SK-N-SH (cell line): ENCODE measurements at regions not wholly inside any gene's neighbourhood (a gene's known extent, or its start where the extent isn't known, plus 50 kb on each side); places are given as distances from the start of the nearest gene placed in this dataset.

Source experiments
- CTCF ChIA-PET: fragments of 300-600, 350-600 bp; formaldehyde crosslinking; extraction: SDS; loops from one replicate; lab custom pipeline; 2021; lab: Yijun Ruan, JAX
- POLR2A ChIA-PET: fragments of 350-600 bp; sonication (Branson Sonifier 250); formaldehyde crosslinking; extraction: SDS; loops from one replicate; lab custom pipeline; 2020; ENCODE audit warnings: antibody characterized with exemption, inconsistent platforms; lab: Yijun Ruan, JAX
- DNase-seq: peaks from one replicate; pipeline ENCODE4 v3.0.0; 2012
- H2AFZ ChIP-seq: fragments of 200-600 bp; sonication (generic); 2 replicates; pipeline ENCODE4 v1.8.1; 2016; ENCODE audit warnings: antibody characterized with exemption, mild to moderate bottlenecking, low read depth
- H3F3A ChIP-seq: fragments of 200-600 bp; sonication (generic); replicated peaks from 2 replicates; pipeline ENCODE3; 2016; ENCODE audit warnings: antibody characterized with exemption, mild to moderate bottlenecking; ENCODE audit not compliant: insufficient read depth
- H3K27ac ChIP-seq, 2 experiments: fragments of 200-500 bp in 1 of 2; fragments of 200-600 bp in 1 of 2; sonication (Bioruptor generic) in 1 of 2; sonication (generic), shearing (Covaris generic) in 1 of 2; 2 replicates each; pipeline versions ENCODE4 v1.5.1 to v1.6.1; 2014 to 2016; ENCODE audit warnings: low read depth in 2 of 2, inconsistent platforms in 1 of 2, low read length in 1 of 2, mild to moderate bottlenecking in 1 of 2, mixed read lengths in 1 of 2
- H3K27me3 ChIP-seq: fragments of 200-600 bp; sonication (generic), shearing (Covaris generic); 2 replicates; pipeline ENCODE4 v1.6.1; 2016; ENCODE audit warnings: mixed run types; ENCODE audit not compliant: insufficient read depth
- H3K36me3 ChIP-seq, 2 experiments: fragments of 200-500 bp in 1 of 2; fragments of 200-600 bp in 1 of 2; sonication (Bioruptor generic) in 1 of 2; sonication (generic) in 1 of 2; replicated peaks in 1 of 2; 2 replicates each; pipeline versions ENCODE3 to v1.5.1; 2014 to 2016; ENCODE audit warnings: low read length in 1 of 2, mild to moderate bottlenecking in 1 of 2; ENCODE audit not compliant: insufficient read depth in 2 of 2, control insufficient read depth in 1 of 2
- H3K4me1 ChIP-seq, 2 experiments: fragments of 200-500 bp in 1 of 2; fragments of 200-600 bp in 1 of 2; sonication (Bioruptor generic) in 1 of 2; sonication (generic), shearing (Covaris generic) in 1 of 2; 2 replicates each; pipeline versions ENCODE4 v1.5.1 to v1.6.1; 2014 to 2016; ENCODE audit warnings: low read depth in 1 of 2, low read length in 1 of 2, mixed run types in 1 of 2; ENCODE audit not compliant: insufficient read depth in 2 of 2, control insufficient read depth in 1 of 2
- H3K4me2 ChIP-seq: fragments of 200-600 bp; sonication (generic), shearing (Covaris generic); 2 replicates; pipeline ENCODE4 v1.6.1; 2017; ENCODE audit warnings: mixed run types
- H3K4me3 ChIP-seq, 2 experiments: fragments of 200-500 bp in 1 of 2; fragments of 200-600 bp in 1 of 2; sonication (Bioruptor generic) in 1 of 2; sonication (generic), shearing (Covaris generic) in 1 of 2; 2 replicates each; pipeline versions ENCODE4 v1.5.1 to v1.8.1; 2014 to 2016; ENCODE audit warnings: low read depth in 2 of 2, inconsistent platforms in 1 of 2, low read length in 1 of 2, mild to moderate bottlenecking in 1 of 2, mixed read lengths in 1 of 2, moderate library complexity in 1 of 2
- H3K79me2 ChIP-seq: fragments of 200-600 bp; sonication (generic); 2 replicates; pipeline ENCODE4 v1.8.1; 2017; ENCODE audit warnings: mild to moderate bottlenecking; ENCODE audit not compliant: insufficient read depth
- H3K9ac ChIP-seq: fragments of 200-600 bp; sonication (generic); 2 replicates; pipeline ENCODE4 v1.6.1; 2017; ENCODE audit warnings: mixed run types
- H3K9me2 ChIP-seq: fragments of 200-600 bp; sonication (generic); 2 replicates; pipeline ENCODE4 v1.6.1; 2017; ENCODE audit warnings: mixed run types
- H3K9me3 ChIP-seq: fragments of 200-600 bp; sonication (generic); 2 replicates; pipeline ENCODE4 v1.6.1; 2017; ENCODE audit warnings: mixed run types, mild to moderate bottlenecking, moderate library complexity
- H4K20me1 ChIP-seq: fragments of 200-600 bp; sonication (generic); 2 replicates; pipeline ENCODE4 v1.6.1; 2017; ENCODE audit warnings: mild to moderate bottlenecking, mixed run types; ENCODE audit not compliant: insufficient read depth
- GATA2 ChIP-seq: sonication (generic); formaldehyde crosslinking; IDR thresholded peaks from 2 replicates; pipeline ENCODE4 v1.5.0; 2020; ENCODE audit warnings: mild to moderate bottlenecking, missing genetic modification reagents
- MXI1 ChIP-seq: IDR thresholded peaks from 2 replicates; pipeline ENCODE4 v1.6.1; 2012; ENCODE audit warnings: mild to moderate bottlenecking, low read depth, low read length, improper control_type of control experiment
- NRF1 ChIP-seq: IDR thresholded peaks from 2 replicates; pipeline ENCODE4 v1.6.1; 2012; ENCODE audit warnings: low read depth, mild to moderate bottlenecking, low read length
- TAF1 ChIP-seq: IDR thresholded peaks from 2 replicates; pipeline ENCODE4 v1.6.1; 2012; ENCODE audit warnings: low read depth, mild to moderate bottlenecking, low read length, moderate library complexity, borderline replicate concordance
- TCF12 ChIP-seq: IDR thresholded peaks from 2 replicates; pipeline ENCODE4 v1.4.0; 2012
- WGBS: methylation state at CpG from one replicate; pipeline ENCODE4 v1.1.6; 2017; ENCODE audit warnings: low lambda C conversion rate; 5-methylcytosine and 5-hydroxymethylcytosine counted together
- TF ChIP-seq, protein P1 (sequence below): fragments of 200-600 bp; sonication (generic); IDR thresholded peaks from 2 replicates; pipeline ENCODE4 v1.6.1; 2017; ENCODE audit warnings: antibody characterized with exemption, mild to moderate bottlenecking, moderate library complexity
- TF ChIP-seq, protein P2 (sequence below): IDR thresholded peaks from 2 replicates; pipeline ENCODE4 v1.4.0; 2012; ENCODE audit warnings: low read depth, borderline replicate concordance
- TF ChIP-seq, protein P3 (sequence below): IDR thresholded peaks from 2 replicates; pipeline ENCODE4 v1.6.1; 2012; ENCODE audit warnings: mild to moderate bottlenecking, low read depth, low read length, moderate library complexity
- TF ChIP-seq, protein P4 (sequence below): fragments of 150-350 bp; IDR thresholded peaks from 2 replicates; pipeline ENCODE4 v1.6.1; 2016; ENCODE audit warnings: mild to moderate bottlenecking, low read depth, low read length

DNA sequence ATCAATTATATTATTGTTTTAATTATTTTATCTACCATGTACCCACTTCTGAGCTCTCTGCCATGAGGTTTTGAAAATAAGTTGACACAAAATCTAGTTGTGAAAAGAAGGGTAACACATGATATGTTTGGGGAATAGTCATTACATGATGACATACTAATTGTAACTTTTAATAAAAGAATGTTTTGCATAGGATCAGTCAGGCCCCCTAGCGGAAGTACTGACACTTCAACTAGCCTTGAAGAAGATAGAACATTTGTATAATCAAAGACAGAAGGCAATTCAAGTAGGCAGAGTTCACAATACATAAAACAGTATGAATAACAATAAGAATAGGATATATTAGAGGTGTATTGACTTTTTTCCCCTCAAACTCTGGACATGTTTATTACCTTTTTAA, 1191.0 kb upstream of the AGA start:
- H3K4me3 ChIP-seq, result no peak overlapping the region
- no peaks in the 10 kb centered on the region for H3K36me3 ChIP-seq
- H3K9me2 ChIP-seq, result no peaks in the 10 kb centered on the region
- no peak overlapping the region for H2AFZ ChIP-seq
- H3K9ac ChIP-seq, result no peak overlapping the region
- ChIA-PET CTCF (no interaction called here), POLR2A (no interaction called here)
- no peaks in the 10 kb centered on the region for H3K9me3 ChIP-seq
- H3K27ac ChIP-seq, result no peak overlapping the region
- H3F3A ChIP-seq, result no peaks in the 10 kb centered on the region
- H3K4me2 ChIP-seq, result no peak overlapping the region
- H4K20me1 ChIP-seq, result no peaks in the 10 kb centered on the region
- TF ChIP-seq NRF1, result no peak
- TF ChIP-seq, protein P1, sequence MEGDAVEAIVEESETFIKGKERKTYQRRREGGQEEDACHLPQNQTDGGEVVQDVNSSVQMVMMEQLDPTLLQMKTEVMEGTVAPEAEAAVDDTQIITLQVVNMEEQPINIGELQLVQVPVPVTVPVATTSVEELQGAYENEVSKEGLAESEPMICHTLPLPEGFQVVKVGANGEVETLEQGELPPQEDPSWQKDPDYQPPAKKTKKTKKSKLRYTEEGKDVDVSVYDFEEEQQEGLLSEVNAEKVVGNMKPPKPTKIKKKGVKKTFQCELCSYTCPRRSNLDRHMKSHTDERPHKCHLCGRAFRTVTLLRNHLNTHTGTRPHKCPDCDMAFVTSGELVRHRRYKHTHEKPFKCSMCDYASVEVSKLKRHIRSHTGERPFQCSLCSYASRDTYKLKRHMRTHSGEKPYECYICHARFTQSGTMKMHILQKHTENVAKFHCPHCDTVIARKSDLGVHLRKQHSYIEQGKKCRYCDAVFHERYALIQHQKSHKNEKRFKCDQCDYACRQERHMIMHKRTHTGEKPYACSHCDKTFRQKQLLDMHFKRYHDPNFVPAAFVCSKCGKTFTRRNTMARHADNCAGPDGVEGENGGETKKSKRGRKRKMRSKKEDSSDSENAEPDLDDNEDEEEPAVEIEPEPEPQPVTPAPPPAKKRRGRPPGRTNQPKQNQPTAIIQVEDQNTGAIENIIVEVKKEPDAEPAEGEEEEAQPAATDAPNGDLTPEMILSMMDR, result peak; percentile 45
- 13% methylated on average over 1 of the region's 1 CpG for WGBS
- H3K79me2 ChIP-seq, result no peaks in the 10 kb centered on the region
- H3K27me3 ChIP-seq, result no peaks in the 10 kb centered on the region
- no peaks in the 10 kb centered on the region; a peak in 1 of 4 replicates for H3K4me1 ChIP-seq
- no peak for DNase-seq

DNA sequence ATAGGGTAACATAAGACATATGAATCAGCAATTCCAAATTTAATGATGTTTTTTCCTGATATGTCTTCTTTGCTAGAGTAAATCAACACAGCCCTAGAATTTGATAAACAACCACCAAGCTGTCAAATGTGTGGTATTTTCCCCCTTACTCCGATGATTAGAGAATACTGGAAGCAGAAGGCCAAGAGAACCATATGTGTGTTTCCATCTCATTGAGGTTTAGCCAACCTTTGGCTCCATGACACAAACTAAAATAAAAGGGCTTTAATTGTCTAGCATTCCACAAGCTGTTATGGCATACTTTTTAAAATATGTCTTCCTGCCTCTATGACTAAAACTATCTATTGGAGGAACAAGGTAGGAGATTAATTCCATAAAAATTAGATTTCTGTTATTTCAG, 1222.4 kb upstream of the AGA start:
- no peaks in the 10 kb centered on the region for H3K4me1 ChIP-seq
- ChIA-PET CTCF (no interaction called here), POLR2A (no interaction called here)
- no peaks in the 10 kb centered on the region for H3K9me2 ChIP-seq
- no peaks in the 10 kb centered on the region for H3K27me3 ChIP-seq
- H3K36me3 ChIP-seq, result no peaks in the 10 kb centered on the region
- no peaks in the 10 kb centered on the region for H3F3A ChIP-seq
- no peak overlapping the region for H3K27ac ChIP-seq
- no peak overlapping the region for H2AFZ ChIP-seq
- no peak for DNase-seq
- TF ChIP-seq, protein P2, sequence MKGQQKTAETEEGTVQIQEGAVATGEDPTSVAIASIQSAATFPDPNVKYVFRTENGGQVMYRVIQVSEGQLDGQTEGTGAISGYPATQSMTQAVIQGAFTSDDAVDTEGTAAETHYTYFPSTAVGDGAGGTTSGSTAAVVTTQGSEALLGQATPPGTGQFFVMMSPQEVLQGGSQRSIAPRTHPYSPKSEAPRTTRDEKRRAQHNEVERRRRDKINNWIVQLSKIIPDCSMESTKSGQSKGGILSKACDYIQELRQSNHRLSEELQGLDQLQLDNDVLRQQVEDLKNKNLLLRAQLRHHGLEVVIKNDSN, result no peak
- TF ChIP-seq TCF12 (no peak), TAF1 (no peak), MXI1 (no peak), GATA2 (CRISPR knock-in tag) (no peak)
- TF ChIP-seq, protein P3, sequence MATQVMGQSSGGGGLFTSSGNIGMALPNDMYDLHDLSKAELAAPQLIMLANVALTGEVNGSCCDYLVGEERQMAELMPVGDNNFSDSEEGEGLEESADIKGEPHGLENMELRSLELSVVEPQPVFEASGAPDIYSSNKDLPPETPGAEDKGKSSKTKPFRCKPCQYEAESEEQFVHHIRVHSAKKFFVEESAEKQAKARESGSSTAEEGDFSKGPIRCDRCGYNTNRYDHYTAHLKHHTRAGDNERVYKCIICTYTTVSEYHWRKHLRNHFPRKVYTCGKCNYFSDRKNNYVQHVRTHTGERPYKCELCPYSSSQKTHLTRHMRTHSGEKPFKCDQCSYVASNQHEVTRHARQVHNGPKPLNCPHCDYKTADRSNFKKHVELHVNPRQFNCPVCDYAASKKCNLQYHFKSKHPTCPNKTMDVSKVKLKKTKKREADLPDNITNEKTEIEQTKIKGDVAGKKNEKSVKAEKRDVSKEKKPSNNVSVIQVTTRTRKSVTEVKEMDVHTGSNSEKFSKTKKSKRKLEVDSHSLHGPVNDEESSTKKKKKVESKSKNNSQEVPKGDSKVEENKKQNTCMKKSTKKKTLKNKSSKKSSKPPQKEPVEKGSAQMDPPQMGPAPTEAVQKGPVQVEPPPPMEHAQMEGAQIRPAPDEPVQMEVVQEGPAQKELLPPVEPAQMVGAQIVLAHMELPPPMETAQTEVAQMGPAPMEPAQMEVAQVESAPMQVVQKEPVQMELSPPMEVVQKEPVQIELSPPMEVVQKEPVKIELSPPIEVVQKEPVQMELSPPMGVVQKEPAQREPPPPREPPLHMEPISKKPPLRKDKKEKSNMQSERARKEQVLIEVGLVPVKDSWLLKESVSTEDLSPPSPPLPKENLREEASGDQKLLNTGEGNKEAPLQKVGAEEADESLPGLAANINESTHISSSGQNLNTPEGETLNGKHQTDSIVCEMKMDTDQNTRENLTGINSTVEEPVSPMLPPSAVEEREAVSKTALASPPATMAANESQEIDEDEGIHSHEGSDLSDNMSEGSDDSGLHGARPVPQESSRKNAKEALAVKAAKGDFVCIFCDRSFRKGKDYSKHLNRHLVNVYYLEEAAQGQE, result no peak
- TF ChIP-seq, protein P4, sequence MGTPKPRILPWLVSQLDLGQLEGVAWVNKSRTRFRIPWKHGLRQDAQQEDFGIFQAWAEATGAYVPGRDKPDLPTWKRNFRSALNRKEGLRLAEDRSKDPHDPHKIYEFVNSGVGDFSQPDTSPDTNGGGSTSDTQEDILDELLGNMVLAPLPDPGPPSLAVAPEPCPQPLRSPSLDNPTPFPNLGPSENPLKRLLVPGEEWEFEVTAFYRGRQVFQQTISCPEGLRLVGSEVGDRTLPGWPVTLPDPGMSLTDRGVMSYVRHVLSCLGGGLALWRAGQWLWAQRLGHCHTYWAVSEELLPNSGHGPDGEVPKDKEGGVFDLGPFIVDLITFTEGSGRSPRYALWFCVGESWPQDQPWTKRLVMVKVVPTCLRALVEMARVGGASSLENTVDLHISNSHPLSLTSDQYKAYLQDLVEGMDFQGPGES, result no peak
- H3K4me3 ChIP-seq, result no peak overlapping the region
- H3K79me2 ChIP-seq, result no peaks in the 10 kb centered on the region
- 5% methylated on average over 1 of the region's 1 CpG for WGBS
- H4K20me1 ChIP-seq, result no peaks in the 10 kb centered on the region
- no peaks in the 10 kb centered on the region for H3K9me3 ChIP-seq
- H3K9ac ChIP-seq, result no peak overlapping the region
- no peak overlapping the region for H3K4me2 ChIP-seq
